ENCODE measurements at regions not wholly inside any gene's neighbourhood (a gene's known extent, or its start where the extent isn't known, plus 50 kb on each side); places are given as distances from the start of the nearest gene placed in this dataset.

GRCh38 chr13:99650410-99650809 is 149.1 kb downstream of the TM9SF2 start:
- H4K20me1 ChIP-seq (ENCODE audit: insufficient read depth, low read length, poor library complexity, severe bottlenecking), result no peaks in the 10 kb centered on the region
- H3F3A ChIP-seq (ENCODE audit: low read depth), result no peaks in the 10 kb centered on the region
- TF ChIP-seq EZH2phosphoT487 (IDR thresholded peaks at IDR 0.05; ENCODE audit: borderline replicate concordance) (no peak), CTCF (conservative IDR thresholded peaks at IDR 0.05; ENCODE audit: low read length) (no peak)
- H3K79me2 ChIP-seq (ENCODE audit: insufficient read depth, low read length), result no peaks in the 10 kb centered on the region
- H3K4me1 ChIP-seq (ENCODE audit: insufficient read depth, low read length, poor library complexity, severe bottlenecking), result no peaks in the 10 kb centered on the region
- H3K9me2 ChIP-seq (replicated peaks; ENCODE audit: low read depth, low read length), result no peaks in the 10 kb centered on the region
- no peak overlapping the region for H2AFZ ChIP-seq (ENCODE audit: low read length)
- H3K4me2 ChIP-seq (ENCODE audit: low read depth, low read length, poor library complexity, severe bottlenecking), result no peak overlapping the region
- H3K4me3 ChIP-seq (ENCODE audit: low read length, poor library complexity, severe bottlenecking), result no peak overlapping the region
- H3K9me3 ChIP-seq (ENCODE audit: insufficient read depth, low read depth, low read length), result no peaks in the 10 kb centered on the region
- H3K9ac ChIP-seq (ENCODE audit: low read depth, low read length, poor library complexity, severe bottlenecking), result no peak overlapping the region
- H3K27me3 ChIP-seq (ENCODE audit: insufficient read depth, low read length, poor library complexity, severe bottlenecking), result no peaks in the 10 kb centered on the region
- H3K36me3 ChIP-seq (ENCODE audit: insufficient read depth, low read length), result no peaks in the 10 kb centered on the region

GRCh38 chr13:99648927-99649326 is 147.7 kb downstream of the TM9SF2 start:
- no peaks in the 10 kb centered on the region for H4K20me1 ChIP-seq (ENCODE audit: insufficient read depth, low read length, poor library complexity, severe bottlenecking)
- no peaks in the 10 kb centered on the region for H3K79me2 ChIP-seq (ENCODE audit: insufficient read depth, low read length)
- H3F3A ChIP-seq (ENCODE audit: low read depth), result no peaks in the 10 kb centered on the region
- no peaks in the 10 kb centered on the region for H3K27me3 ChIP-seq (ENCODE audit: insufficient read depth, low read length, poor library complexity, severe bottlenecking)
- H3K9me3 ChIP-seq (ENCODE audit: insufficient read depth, low read depth, low read length), result no peaks in the 10 kb centered on the region
- H2AFZ ChIP-seq (ENCODE audit: low read length), result no peak overlapping the region
- TF ChIP-seq EZH2phosphoT487 (IDR thresholded peaks at IDR 0.05; ENCODE audit: borderline replicate concordance), result no peak
- TF ChIP-seq CTCF (conservative IDR thresholded peaks at IDR 0.05; ENCODE audit: low read length), result no peak
- H3K36me3 ChIP-seq (ENCODE audit: insufficient read depth, low read length), result no peaks in the 10 kb centered on the region
- no peak overlapping the region for H3K4me2 ChIP-seq (ENCODE audit: low read depth, low read length, poor library complexity, severe bottlenecking)
- H3K9me2 ChIP-seq (replicated peaks; ENCODE audit: low read depth, low read length), result no peaks in the 10 kb centered on the region
- no peak overlapping the region for H3K4me3 ChIP-seq (ENCODE audit: low read length, poor library complexity, severe bottlenecking)
- H3K4me1 ChIP-seq (ENCODE audit: insufficient read depth, low read length, poor library complexity, severe bottlenecking), result no peaks in the 10 kb centered on the region
- H3K9ac ChIP-seq (ENCODE audit: low read depth, low read length, poor library complexity, severe bottlenecking), result no peak overlapping the region

GRCh38 chr13:99648066-99648665 is 146.9 kb downstream of the TM9SF2 start:
- no peak overlapping the region for H3K4me3 ChIP-seq (ENCODE audit: low read length, poor library complexity, severe bottlenecking)
- H4K20me1 ChIP-seq (ENCODE audit: insufficient read depth, low read length, poor library complexity, severe bottlenecking), result no peaks in the 10 kb centered on the region
- no peaks in the 10 kb centered on the region for H3K27me3 ChIP-seq (ENCODE audit: insufficient read depth, low read length, poor library complexity, severe bottlenecking)
- no peaks in the 10 kb centered on the region for H3K4me1 ChIP-seq (ENCODE audit: insufficient read depth, low read length, poor library complexity, severe bottlenecking)
- no peaks in the 10 kb centered on the region for H3K9me2 ChIP-seq (replicated peaks; ENCODE audit: low read depth, low read length)
- TF ChIP-seq EZH2phosphoT487 (IDR thresholded peaks at IDR 0.05; ENCODE audit: borderline replicate concordance) (no peak), CTCF (conservative IDR thresholded peaks at IDR 0.05; ENCODE audit: low read length) (no peak)
- H3K79me2 ChIP-seq (ENCODE audit: insufficient read depth, low read length), result no peaks in the 10 kb centered on the region
- H3K4me2 ChIP-seq (ENCODE audit: low read depth, low read length, poor library complexity, severe bottlenecking), result no peak overlapping the region
- H3F3A ChIP-seq (ENCODE audit: low read depth), result no peaks in the 10 kb centered on the region
- no peak overlapping the region for H3K9ac ChIP-seq (ENCODE audit: low read depth, low read length, poor library complexity, severe bottlenecking)
- no peaks in the 10 kb centered on the region for H3K36me3 ChIP-seq (ENCODE audit: insufficient read depth, low read length)
- no peaks in the 10 kb centered on the region for H3K9me3 ChIP-seq (ENCODE audit: insufficient read depth, low read depth, low read length)
- H2AFZ ChIP-seq (ENCODE audit: low read length), result no peak overlapping the region

Data from Loucy (cell line).